ENCODE measurements at regions not wholly inside any gene's neighbourhood (a gene's known extent, or its start where the extent isn't known, plus 50 kb on each side); places are given as distances from the start of the nearest gene placed in this dataset.

DNA sequence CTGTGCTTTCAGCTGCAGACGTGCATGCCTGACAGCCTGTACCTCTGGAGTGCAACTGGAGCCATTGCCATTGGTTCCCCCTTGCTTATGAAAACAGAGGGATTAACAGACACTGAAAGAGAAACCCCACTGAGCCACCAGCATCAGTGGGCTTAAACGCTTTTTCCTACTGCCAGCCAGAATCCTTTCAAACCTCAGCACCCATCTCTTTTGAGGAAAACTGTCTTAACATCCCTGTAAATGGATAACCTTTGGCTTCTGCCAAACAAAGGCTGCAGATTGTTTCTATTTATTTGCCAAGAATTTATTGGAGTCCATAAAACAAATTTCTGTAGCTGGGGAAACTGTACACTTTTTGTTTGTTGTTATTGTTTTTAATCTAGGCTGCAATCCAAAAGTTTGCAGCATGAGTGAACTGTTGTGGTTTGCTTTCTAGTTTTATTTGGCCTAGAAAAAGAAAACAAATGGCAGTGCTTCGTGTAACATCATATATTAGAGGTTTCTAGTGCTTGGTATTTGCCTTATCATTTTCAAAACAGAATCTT is 369.2 kb upstream of the IL12A start:
- ChIA-PET POLR2A (no interaction called here), CTCF (no interaction called here)
- Mint-ChIP-seq H3K27ac (no peak overlapping the region), H3K36me3 (ENCODE audit: low read depth) (no peaks in the 10 kb centered on the region), H3K27me3 (peaks cover 1% of the 10 kb centered on the region), H3K4me1 (ENCODE audit: low read depth) (no peaks in the 10 kb centered on the region), H3K4me3 (no peak overlapping the region), H3K9me3 (peaks cover 3% of the 10 kb centered on the region)
- ATAC-seq (no peak), DNase-seq (no peak)
- intact Hi-C loops (cut with micrococcal nuclease) = no loop called here
- TF ChIP-seq, protein P1, sequence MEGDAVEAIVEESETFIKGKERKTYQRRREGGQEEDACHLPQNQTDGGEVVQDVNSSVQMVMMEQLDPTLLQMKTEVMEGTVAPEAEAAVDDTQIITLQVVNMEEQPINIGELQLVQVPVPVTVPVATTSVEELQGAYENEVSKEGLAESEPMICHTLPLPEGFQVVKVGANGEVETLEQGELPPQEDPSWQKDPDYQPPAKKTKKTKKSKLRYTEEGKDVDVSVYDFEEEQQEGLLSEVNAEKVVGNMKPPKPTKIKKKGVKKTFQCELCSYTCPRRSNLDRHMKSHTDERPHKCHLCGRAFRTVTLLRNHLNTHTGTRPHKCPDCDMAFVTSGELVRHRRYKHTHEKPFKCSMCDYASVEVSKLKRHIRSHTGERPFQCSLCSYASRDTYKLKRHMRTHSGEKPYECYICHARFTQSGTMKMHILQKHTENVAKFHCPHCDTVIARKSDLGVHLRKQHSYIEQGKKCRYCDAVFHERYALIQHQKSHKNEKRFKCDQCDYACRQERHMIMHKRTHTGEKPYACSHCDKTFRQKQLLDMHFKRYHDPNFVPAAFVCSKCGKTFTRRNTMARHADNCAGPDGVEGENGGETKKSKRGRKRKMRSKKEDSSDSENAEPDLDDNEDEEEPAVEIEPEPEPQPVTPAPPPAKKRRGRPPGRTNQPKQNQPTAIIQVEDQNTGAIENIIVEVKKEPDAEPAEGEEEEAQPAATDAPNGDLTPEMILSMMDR (IDR thresholded peaks at IDR 0.05) = no peak

DNA sequence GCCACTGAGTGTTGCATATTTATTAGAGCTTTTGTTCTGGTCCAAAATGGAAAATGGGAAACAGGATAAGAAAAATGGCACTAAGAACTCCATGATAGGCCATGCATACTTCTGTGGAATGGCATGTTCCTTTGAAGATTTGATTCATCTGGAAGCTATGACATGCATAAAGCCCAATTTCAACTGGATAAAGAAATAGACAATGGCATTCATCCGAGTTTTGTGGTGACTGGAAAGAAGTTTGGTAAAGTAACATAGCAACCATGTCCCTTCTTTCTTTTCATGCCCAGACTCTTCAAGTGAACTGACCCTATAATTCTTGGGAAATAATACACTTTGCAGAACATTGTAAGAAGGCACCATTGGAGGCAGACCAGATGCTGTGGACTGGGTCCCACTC is 368.4 kb upstream of the IL12A start:
- no peak overlapping the region for H3K4me3 Mint-ChIP-seq
- POLR2A ChIA-PET = no interaction called here

DNA sequence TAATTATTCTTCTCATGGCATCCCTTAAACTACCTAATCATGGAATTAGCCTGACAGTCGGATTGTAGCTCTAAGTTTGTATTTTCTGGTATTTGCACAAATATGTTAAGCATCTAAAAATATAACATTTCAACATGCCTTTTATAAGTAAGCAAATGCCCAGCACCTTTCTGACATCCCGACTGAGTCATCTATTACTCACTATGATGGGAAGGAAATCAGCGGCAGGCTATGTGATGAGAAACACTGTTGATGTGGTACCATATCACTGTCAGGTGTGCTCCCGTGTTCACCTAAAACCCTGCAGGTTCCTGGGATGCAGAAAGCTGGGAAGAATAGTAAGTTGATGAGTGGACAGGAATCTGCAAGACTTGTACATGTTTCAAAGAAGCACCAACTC is 367.8 kb upstream of the IL12A start:
- DNase-seq (no peak), ATAC-seq (no peak)
- ChIA-PET CTCF (no interaction called here), POLR2A (no interaction called here)
- H3K9me3 Mint-ChIP-seq = peaks cover 3% of the 10 kb centered on the region
- H3K4me3 Mint-ChIP-seq = no peak overlapping the region
- H3K4me1 Mint-ChIP-seq (ENCODE audit: low read depth) = no peaks in the 10 kb centered on the region
- H3K36me3 Mint-ChIP-seq (ENCODE audit: low read depth) = no peaks in the 10 kb centered on the region
- H3K27me3 Mint-ChIP-seq = peaks cover 1% of the 10 kb centered on the region
- TF ChIP-seq, protein P1 (IDR thresholded peaks at IDR 0.05) = no peak
- intact Hi-C loops (cut with micrococcal nuclease) = no loop called here
- H3K27ac Mint-ChIP-seq = no peak overlapping the region

More for the DNA sequence above, 368.4 kb upstream of the IL12A start:
- CTCF ChIA-PET = no interaction called here
- DNase-seq = no peak
- Mint-ChIP-seq H3K27ac (no peak overlapping the region), H3K36me3 (ENCODE audit: low read depth) (no peaks in the 10 kb centered on the region), H3K9me3 (peaks cover 3% of the 10 kb centered on the region), H3K27me3 (peaks cover 1% of the 10 kb centered on the region), H3K4me1 (ENCODE audit: low read depth) (no peaks in the 10 kb centered on the region)
- intact Hi-C loops (cut with micrococcal nuclease) = no loop called here
- TF ChIP-seq, protein P1 (IDR thresholded peaks at IDR 0.05) = no peak
- no peak for ATAC-seq

DNA sequence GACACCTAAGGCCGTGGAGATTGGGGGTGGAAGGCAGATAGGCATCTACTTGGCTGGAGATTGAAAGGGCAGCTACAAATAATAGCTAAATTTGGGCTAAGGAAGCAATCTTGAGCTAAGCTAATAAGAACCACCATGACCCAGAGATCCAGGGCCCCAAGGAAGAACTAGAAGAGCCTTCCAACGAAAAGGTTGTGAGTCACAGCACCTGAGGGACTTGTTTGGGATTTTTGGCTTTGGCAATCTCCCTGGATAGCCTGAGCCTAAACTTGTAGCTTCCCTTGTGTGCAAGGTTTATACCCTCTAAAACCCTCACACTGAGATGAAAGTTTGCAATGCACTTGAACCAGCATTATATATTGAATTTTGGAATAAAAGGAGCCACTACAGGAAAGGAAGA is 364.0 kb upstream of the IL12A start:
- no peak for DNase-seq
- no peaks in the 10 kb centered on the region for H3K4me1 Mint-ChIP-seq (ENCODE audit: low read depth)
- no peak for ATAC-seq
- ChIA-PET CTCF (interaction anchor here (1.3 kb wide), 1 partner anchor 10 kb away, joined by 3 read pairs; no protein-coding TSS in a partner anchor), POLR2A (no interaction called here)
- TF ChIP-seq, protein P1 (IDR thresholded peaks at IDR 0.05) = no peak
- H3K27me3 Mint-ChIP-seq = peaks cover 1% of the 10 kb centered on the region
- no peak overlapping the region for H3K27ac Mint-ChIP-seq
- intact Hi-C loops (cut with micrococcal nuclease) = no loop called here
- no peaks in the 10 kb centered on the region for H3K36me3 Mint-ChIP-seq (ENCODE audit: low read depth)
- H3K4me3 Mint-ChIP-seq = no peak overlapping the region
- no peaks in the 10 kb centered on the region for H3K9me3 Mint-ChIP-seq

DNA sequence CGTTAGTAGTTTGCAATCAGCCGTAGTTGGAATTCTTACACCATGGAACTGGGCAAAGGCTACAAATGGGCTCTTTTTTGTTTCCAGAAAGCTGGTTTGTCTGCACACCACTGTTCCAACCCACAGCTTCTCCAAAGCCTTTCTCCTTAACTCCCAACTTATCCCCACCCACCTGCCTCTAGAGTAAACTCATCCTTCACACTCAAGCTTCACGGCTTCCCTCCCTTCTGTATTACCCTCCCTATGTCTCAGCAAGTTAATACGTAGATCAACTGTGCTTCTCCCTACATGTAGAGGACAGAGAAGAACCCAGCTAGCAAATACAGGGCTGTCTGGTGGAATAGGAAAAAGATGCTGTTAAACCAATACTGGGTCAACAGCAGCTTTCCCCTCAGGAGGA is 363.0 kb upstream of the IL12A start:
- Mint-ChIP-seq H3K36me3 (ENCODE audit: low read depth) (no peaks in the 10 kb centered on the region), H3K27ac (no peak overlapping the region), H3K4me3 (no peak overlapping the region), H3K27me3 (peaks cover 1% of the 10 kb centered on the region), H3K9me3 (no peaks in the 10 kb centered on the region), H3K4me1 (ENCODE audit: low read depth) (no peaks in the 10 kb centered on the region)
- ChIA-PET CTCF (interaction anchor here (1.3 kb wide), 1 partner anchor 11 kb away, joined by 3 read pairs; no protein-coding TSS in a partner anchor), POLR2A (no interaction called here)
- DNase-seq (no peak), ATAC-seq (no peak)
- TF ChIP-seq, protein P1 (IDR thresholded peaks at IDR 0.05) = no peak
- intact Hi-C loops (cut with micrococcal nuclease) = no loop called here
